OCI-LY1 (cell line): ENCODE measurements at regions not wholly inside any gene's neighbourhood (a gene's known extent, or its start where the extent isn't known, plus 50 kb on each side); places are given as distances from the start of the nearest gene placed in this dataset.

Experiments
- H2AFZ ChIP-seq: fragments of 200-600 bp; sonication (generic), shearing (Covaris generic); 2 replicates; pipeline ENCODE4 v1.6.0; 2014; ENCODE audit warnings: antibody characterized with exemption, mild to moderate bottlenecking, low read length
- H3F3A ChIP-seq: fragments of 200-600 bp; sonication (generic), shearing (Covaris generic); 2 replicates; pipeline ENCODE4 v1.6.0; 2014; ENCODE audit warnings: mild to moderate bottlenecking, antibody characterized with exemption, low read length, moderate library complexity; ENCODE audit not compliant: insufficient read depth
- H3K27ac ChIP-seq: fragments of 200-600 bp; sonication (generic); 2 replicates; pipeline ENCODE4 v1.5.1; 2014; ENCODE audit warnings: low read length, mixed run types, mild to moderate bottlenecking, low read depth; ENCODE audit not compliant: poor library complexity, severe bottlenecking
- H3K27me3 ChIP-seq: fragments of 200-600 bp; sonication (generic); 2 replicates; pipeline ENCODE4 v1.6.0; 2014; ENCODE audit warnings: antibody characterized with exemption, mild to moderate bottlenecking, low read length, moderate library complexity; ENCODE audit not compliant: insufficient read depth
- H3K36me3 ChIP-seq: fragments of 200-600 bp; sonication (generic); 2 replicates; pipeline ENCODE4 v1.6.1; 2014; ENCODE audit warnings: mild to moderate bottlenecking, antibody characterized with exemption, low read length, moderate library complexity, mixed read lengths; ENCODE audit not compliant: insufficient read depth
- H3K4me1 ChIP-seq: fragments of 200-600 bp; sonication (generic); 2 replicates; pipeline ENCODE4 v1.5.1; 2014; ENCODE audit warnings: mild to moderate bottlenecking, low read length, moderate library complexity; ENCODE audit not compliant: insufficient read depth, severe bottlenecking
- H3K4me2 ChIP-seq: fragments of 200-600 bp; sonication (generic), shearing (Covaris generic); 2 replicates; pipeline ENCODE4 v1.6.1; 2014; ENCODE audit warnings: low read length
- H3K4me3 ChIP-seq: fragments of 200-600 bp; sonication (generic); 2 replicates; pipeline ENCODE4 v1.5.1; 2014; ENCODE audit warnings: low read length, low read depth, mild to moderate bottlenecking, mixed read lengths; ENCODE audit not compliant: poor library complexity, severe bottlenecking
- H3K79me2 ChIP-seq: fragments of 200-600 bp; shearing (Covaris generic); 2 replicates; pipeline ENCODE4 v1.6.1; 2016; ENCODE audit warnings: mixed run types, low read length, mixed read lengths; ENCODE audit not compliant: insufficient read depth
- H3K9ac ChIP-seq: fragments of 200-600 bp; sonication (generic), shearing (Covaris generic); 2 replicates; pipeline ENCODE4 v1.6.1; 2014; ENCODE audit warnings: mild to moderate bottlenecking, low read length, mixed read lengths
- H3K9me2 ChIP-seq: fragments of 200-600 bp; sonication (generic), shearing (Covaris generic); 2 replicates; pipeline ENCODE4 v1.6.1; 2014; ENCODE audit warnings: low read depth, mild to moderate bottlenecking, low read length, mixed read lengths
- H3K9me3 ChIP-seq: fragments of 200-600 bp; shearing (Covaris generic); 2 replicates; pipeline ENCODE4 v1.6.1; 2014; ENCODE audit warnings: low read length, mixed read lengths
- H4K20me1 ChIP-seq: fragments of 200-600 bp; sonication (generic), shearing (Covaris generic); 2 replicates; pipeline ENCODE4 v1.6.0; 2016; ENCODE audit warnings: mild to moderate bottlenecking, low read length; ENCODE audit not compliant: insufficient read depth
- EZH2 ChIP-seq: fragments of 200-600 bp; sonication (generic), shearing (Covaris generic); IDR thresholded peaks from 2 replicates; pipeline ENCODE4 v1.8.0; 2017; ENCODE audit warnings: borderline replicate concordance, mixed run types, mild to moderate bottlenecking, antibody characterized with exemption, low read length, moderate library complexity, mixed read lengths
- TF ChIP-seq, protein P1 (sequence below): fragments of 200-600 bp; sonication (generic), shearing (Covaris generic); IDR thresholded peaks from 2 replicates; pipeline ENCODE4 v1.5.1; 2017; ENCODE audit warnings: mild to moderate bottlenecking, antibody characterized with exemption, low read length, moderate library complexity, mixed read lengths

DNA sequence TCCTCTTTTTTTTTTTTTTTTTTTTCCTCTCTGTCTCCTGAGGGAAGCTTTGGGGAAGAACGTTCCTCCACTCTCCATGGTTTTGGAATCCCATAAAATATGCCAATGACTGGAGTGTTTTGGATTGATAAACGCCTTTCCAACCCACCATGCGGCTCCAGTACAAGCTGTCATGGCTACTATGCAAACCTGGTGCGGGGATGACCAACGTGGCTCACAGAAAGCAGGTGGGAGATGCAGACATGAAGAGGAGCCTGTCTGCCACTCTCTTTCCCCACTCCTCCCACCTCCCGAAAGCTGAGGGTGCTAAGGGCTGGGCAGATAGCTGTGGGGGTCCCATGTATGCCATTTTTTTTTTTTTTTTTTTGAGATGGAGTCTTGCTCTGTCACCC lies 69.9 kb upstream of the SEC14L1 start:
- Histone ChIP-seq H3F3A (no peaks in the 10 kb centered on the region), H3K27me3 (peaks cover 4% of the 10 kb centered on the region; the same call in 1 of the 2 replicates), H3K9me2 (no peaks in the 10 kb centered on the region), H3K79me2 (no peaks in the 10 kb centered on the region), H3K9me3 (no peaks in the 10 kb centered on the region), H3K27ac (no peak overlapping the region), H3K9ac (no peak overlapping the region), H3K4me2 (no peak overlapping the region), H2AFZ (no peak overlapping the region), H4K20me1 (no peaks in the 10 kb centered on the region), H3K4me3 (no peak overlapping the region), H3K36me3 (no peaks in the 10 kb centered on the region), H3K4me1 (no peaks in the 10 kb centered on the region)
- no peak for TF ChIP-seq EZH2
- TF ChIP-seq, protein P1, sequence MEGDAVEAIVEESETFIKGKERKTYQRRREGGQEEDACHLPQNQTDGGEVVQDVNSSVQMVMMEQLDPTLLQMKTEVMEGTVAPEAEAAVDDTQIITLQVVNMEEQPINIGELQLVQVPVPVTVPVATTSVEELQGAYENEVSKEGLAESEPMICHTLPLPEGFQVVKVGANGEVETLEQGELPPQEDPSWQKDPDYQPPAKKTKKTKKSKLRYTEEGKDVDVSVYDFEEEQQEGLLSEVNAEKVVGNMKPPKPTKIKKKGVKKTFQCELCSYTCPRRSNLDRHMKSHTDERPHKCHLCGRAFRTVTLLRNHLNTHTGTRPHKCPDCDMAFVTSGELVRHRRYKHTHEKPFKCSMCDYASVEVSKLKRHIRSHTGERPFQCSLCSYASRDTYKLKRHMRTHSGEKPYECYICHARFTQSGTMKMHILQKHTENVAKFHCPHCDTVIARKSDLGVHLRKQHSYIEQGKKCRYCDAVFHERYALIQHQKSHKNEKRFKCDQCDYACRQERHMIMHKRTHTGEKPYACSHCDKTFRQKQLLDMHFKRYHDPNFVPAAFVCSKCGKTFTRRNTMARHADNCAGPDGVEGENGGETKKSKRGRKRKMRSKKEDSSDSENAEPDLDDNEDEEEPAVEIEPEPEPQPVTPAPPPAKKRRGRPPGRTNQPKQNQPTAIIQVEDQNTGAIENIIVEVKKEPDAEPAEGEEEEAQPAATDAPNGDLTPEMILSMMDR, result no peak

GRCh38 chr17:77071925-77072490 lies 68.8 kb upstream of the SEC14L1 start:
- Histone ChIP-seq H4K20me1 (no peaks in the 10 kb centered on the region), H3K79me2 (no peaks in the 10 kb centered on the region), H3K27ac (no peak overlapping the region), H3K4me2 (no peak overlapping the region), H3K9me2 (no peaks in the 10 kb centered on the region), H2AFZ (no peak overlapping the region), H3K4me1 (no peaks in the 10 kb centered on the region), H3K4me3 (no peak overlapping the region), H3K27me3 (peaks cover 4% of the 10 kb centered on the region; the same call in 1 of the 2 replicates), H3K36me3 (no peaks in the 10 kb centered on the region), H3F3A (no peaks in the 10 kb centered on the region), H3K9me3 (no peaks in the 10 kb centered on the region), H3K9ac (no peak overlapping the region)
- TF ChIP-seq EZH2, result no peak
- TF ChIP-seq, protein P1, result no peak

DNA sequence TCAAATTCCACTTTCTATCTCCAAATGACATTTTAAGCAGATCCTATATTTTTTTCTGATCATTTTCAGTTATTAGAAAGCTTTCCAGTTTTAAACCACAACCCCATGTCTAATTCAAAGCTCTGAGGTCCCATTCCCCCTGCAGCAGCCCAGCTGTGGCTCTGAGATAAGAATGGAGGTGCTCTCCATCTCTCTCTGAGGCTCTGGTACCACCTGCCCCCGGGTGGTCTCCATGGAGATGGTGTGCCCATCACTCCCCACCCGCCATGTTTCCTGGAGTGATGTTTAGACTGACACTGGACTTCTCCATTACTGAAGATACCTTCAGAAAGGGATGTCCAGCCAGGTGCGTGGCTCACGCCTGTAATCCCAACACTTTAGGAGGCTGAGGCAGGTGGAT lies 68.1 kb upstream of the SEC14L1 start:
- no peaks in the 10 kb centered on the region for H3K4me1 ChIP-seq
- H3K27me3 ChIP-seq, result peaks cover 9% of the 10 kb centered on the region; the same call in 1 of the 2 replicates
- TF ChIP-seq, protein P1, result no peak
- TF ChIP-seq EZH2, result no peak
- H3K4me2 ChIP-seq, result no peak overlapping the region
- no peaks in the 10 kb centered on the region for H3K79me2 ChIP-seq
- no peaks in the 10 kb centered on the region for H4K20me1 ChIP-seq
- H3K27ac ChIP-seq, result no peak overlapping the region
- H3K9me3 ChIP-seq, result no peaks in the 10 kb centered on the region
- no peaks in the 10 kb centered on the region for H3K36me3 ChIP-seq
- no peak overlapping the region for H3K9ac ChIP-seq
- no peak overlapping the region for H2AFZ ChIP-seq
- no peaks in the 10 kb centered on the region for H3K9me2 ChIP-seq
- H3K4me3 ChIP-seq, result no peak overlapping the region
- H3F3A ChIP-seq, result no peaks in the 10 kb centered on the region
